Activated naive CD8-positive, alpha-beta T cell treated with anti-CD3 and anti-CD28 coated beads, Interleukin-2, amount 10 ng/mL, durations not matched to agents 7 days and 5 days (primary cell): ENCODE measurements at regions not wholly inside any gene's neighbourhood (a gene's known extent, or its start where the extent isn't known, plus 50 kb on each side); places are given as distances from the start of the nearest gene placed in this dataset.

Experiments used
- ATAC-seq: fragments of 150-1000 bp; cut with Tn5 transposase; one replicate; pipeline ENCODE4 v1.10.0; 2021; ENCODE audit warnings: low read depth, moderate library complexity
- POLR2A ChIA-PET: fragments of 350-600 bp; sonication (Branson Sonifier 250); formaldehyde crosslinking; loops from one replicate; lab custom pipeline; 2021; ENCODE audit warnings: antibody characterized with exemption; lab: Charles Lee
- DNase-seq: peaks from one replicate; pipeline ENCODE4 v3.0.0; 2021
- H3K27ac Mint-ChIP-seq: one replicate; pipeline ENCODE4 v1.8.0; 2022; ENCODE audit warnings: mild to moderate bottlenecking, mixed read lengths
- H3K27me3 Mint-ChIP-seq: one replicate; pipeline ENCODE4 v1.8.0; 2022; ENCODE audit warnings: mild to moderate bottlenecking, moderate library complexity, mixed read lengths
- H3K36me3 Mint-ChIP-seq: one replicate; pipeline ENCODE4 v1.8.0; 2021; ENCODE audit warnings: mild to moderate bottlenecking, mixed read lengths
- H3K4me1 Mint-ChIP-seq: one replicate; pipeline ENCODE4 v1.8.0; 2021; ENCODE audit warnings: mixed read lengths
- H3K4me3 Mint-ChIP-seq: one replicate; pipeline ENCODE4 v1.8.0; 2022; ENCODE audit warnings: mild to moderate bottlenecking, moderate library complexity, mixed read lengths
- H3K9me3 Mint-ChIP-seq: one replicate; pipeline ENCODE4 v1.8.0; 2021; ENCODE audit warnings: mixed read lengths

- H3K27me3 Mint-ChIP-seq, result no peaks in the 10 kb centered on the region
- no peak overlapping the region for H3K4me3 Mint-ChIP-seq
- POLR2A ChIA-PET, result no interaction called here
- peaks cover 6% of the 10 kb centered on the region for H3K4me1 Mint-ChIP-seq
- peaks cover 9% of the 10 kb centered on the region for H3K9me3 Mint-ChIP-seq
- no peak for ATAC-seq
- no peak for DNase-seq
- H3K27ac Mint-ChIP-seq, result no peak overlapping the region
- no peaks in the 10 kb centered on the region for H3K36me3 Mint-ChIP-seq
Measured at GRCh38 chr6:169866140-169866534, 114.7 kb downstream of the ERMARD start.

GRCh38 chr6:169865346-169866139 lies 114.1 kb downstream of the ERMARD start:
- H3K27me3 Mint-ChIP-seq, result no peaks in the 10 kb centered on the region
- H3K4me1 Mint-ChIP-seq, result peaks cover 10% of the 10 kb centered on the region
- H3K36me3 Mint-ChIP-seq, result peaks cover 2% of the 10 kb centered on the region
- peaks cover 6% of the 10 kb centered on the region for H3K9me3 Mint-ChIP-seq
- ATAC-seq, result no peak
- no peak for DNase-seq
- POLR2A ChIA-PET, result no interaction called here
- no peak overlapping the region for H3K27ac Mint-ChIP-seq
- H3K4me3 Mint-ChIP-seq, result no peak overlapping the region

GRCh38 chr6:169864148-169865020 lies 113.0 kb downstream of the ERMARD start:
- Mint-ChIP-seq H3K9me3 (peaks cover 6% of the 10 kb centered on the region), H3K4me1 (peaks cover 16% of the 10 kb centered on the region), H3K27me3 (no peaks in the 10 kb centered on the region), H3K27ac (no peak overlapping the region), H3K36me3 (peaks cover 2% of the 10 kb centered on the region), H3K4me3 (no peak overlapping the region)
- DNase-seq (no peak), ATAC-seq (no peak)
- POLR2A ChIA-PET, result no interaction called here

GRCh38 chr6:169863710-169864109 lies 112.3 kb downstream of the ERMARD start:
- Mint-ChIP-seq H3K4me3 (no peak overlapping the region), H3K9me3 (peaks cover 6% of the 10 kb centered on the region), H3K4me1 (peaks cover 16% of the 10 kb centered on the region), H3K27ac (peak overlapping the region; percentile 1), H3K27me3 (no peaks in the 10 kb centered on the region), H3K36me3 (peaks cover 2% of the 10 kb centered on the region)
- ATAC-seq, result no peak
- POLR2A ChIA-PET, result no interaction called here
- no peak for DNase-seq

- H3K4me3 Mint-ChIP-seq, result no peak overlapping the region
- no peaks in the 10 kb centered on the region for H3K27me3 Mint-ChIP-seq
- peaks cover 13% of the 10 kb centered on the region for H3K4me1 Mint-ChIP-seq
- H3K9me3 Mint-ChIP-seq, result peaks cover 6% of the 10 kb centered on the region
- ATAC-seq, result no peak
- H3K36me3 Mint-ChIP-seq, result peaks cover 2% of the 10 kb centered on the region
- POLR2A ChIA-PET, result no interaction called here
- no peak overlapping the region for H3K27ac Mint-ChIP-seq
- DNase-seq, result no peak
Measured at GRCh38 chr6:169862892-169863525, 111.6 kb downstream of the ERMARD start.

- POLR2A ChIA-PET, result no interaction called here
- Mint-ChIP-seq H3K36me3 (peaks cover 2% of the 10 kb centered on the region), H3K4me1 (peaks cover 12% of the 10 kb centered on the region), H3K27me3 (no peaks in the 10 kb centered on the region), H3K4me3 (no peak overlapping the region), H3K27ac (no peak overlapping the region), H3K9me3 (peaks cover 10% of the 10 kb centered on the region)
- ATAC-seq, result no peak
- no peak for DNase-seq
Measured at GRCh38 chr6:169862043-169862891, 110.8 kb downstream of the ERMARD start.

- DNase-seq (no peak), ATAC-seq (no peak)
- peaks cover 10% of the 10 kb centered on the region for H3K9me3 Mint-ChIP-seq
- H3K27ac Mint-ChIP-seq, result no peak overlapping the region
- POLR2A ChIA-PET, result no interaction called here
- H3K27me3 Mint-ChIP-seq, result no peaks in the 10 kb centered on the region
- H3K4me3 Mint-ChIP-seq, result no peak overlapping the region
- H3K4me1 Mint-ChIP-seq, result peaks cover 12% of the 10 kb centered on the region
- peaks cover 2% of the 10 kb centered on the region for H3K36me3 Mint-ChIP-seq
Measured at GRCh38 chr6:169861431-169862042, 110.1 kb downstream of the ERMARD start.

GRCh38 chr6:169859978-169860703 lies 108.7 kb downstream of the ERMARD start:
- DNase-seq (no peak), ATAC-seq (peak; percentile 79)
- H3K27me3 Mint-ChIP-seq, result no peaks in the 10 kb centered on the region
- POLR2A ChIA-PET, result interaction anchor here (1.1 kb wide), 1 partner anchor 8 kb away, joined by 3 read pairs; no protein-coding TSS in a partner anchor
- H3K36me3 Mint-ChIP-seq, result peaks cover 2% of the 10 kb centered on the region
- H3K4me1 Mint-ChIP-seq, result peaks cover 12% of the 10 kb centered on the region
- H3K27ac Mint-ChIP-seq, result peak overlapping the region; percentile 63
- H3K4me3 Mint-ChIP-seq, result no peak overlapping the region
- H3K9me3 Mint-ChIP-seq, result peaks cover 10% of the 10 kb centered on the region

GRCh38 chr6:169859401-169859977 lies 108.1 kb downstream of the ERMARD start:
- POLR2A ChIA-PET, result interaction anchor here (1.1 kb wide), 1 partner anchor 9 kb away, joined by 3 read pairs; no protein-coding TSS in a partner anchor
- peaks cover 10% of the 10 kb centered on the region for H3K9me3 Mint-ChIP-seq
- H3K4me3 Mint-ChIP-seq, result no peak overlapping the region
- H3K27ac Mint-ChIP-seq, result peak overlapping the region; percentile 63
- peaks cover 12% of the 10 kb centered on the region for H3K4me1 Mint-ChIP-seq
- peaks cover 2% of the 10 kb centered on the region for H3K36me3 Mint-ChIP-seq
- DNase-seq, result no peak
- H3K27me3 Mint-ChIP-seq, result no peaks in the 10 kb centered on the region
- ATAC-seq, result no peak

- Mint-ChIP-seq H3K4me1 (peaks cover 12% of the 10 kb centered on the region), H3K27ac (no peak overlapping the region), H3K9me3 (peaks cover 10% of the 10 kb centered on the region), H3K36me3 (peaks cover 2% of the 10 kb centered on the region), H3K4me3 (no peak overlapping the region), H3K27me3 (no peaks in the 10 kb centered on the region)
- DNase-seq (no peak), ATAC-seq (no peak)
- POLR2A ChIA-PET, result no interaction called here
Measured at GRCh38 chr6:169858935-169859351, 107.5 kb downstream of the ERMARD start.

GRCh38 chr6:169858293-169858934 lies 107.0 kb downstream of the ERMARD start:
- Mint-ChIP-seq H3K9me3 (peaks cover 7% of the 10 kb centered on the region), H3K36me3 (peaks cover 2% of the 10 kb centered on the region), H3K27me3 (no peaks in the 10 kb centered on the region), H3K4me3 (no peak overlapping the region), H3K4me1 (peaks cover 10% of the 10 kb centered on the region), H3K27ac (no peak overlapping the region)
- POLR2A ChIA-PET, result no interaction called here
- DNase-seq, result no peak
- ATAC-seq, result no peak
